Islet precursor cell (in vitro differentiated cells): ENCODE measurements at regions not wholly inside any gene's neighbourhood (a gene's known extent, or its start where the extent isn't known, plus 50 kb on each side); places are given as distances from the start of the nearest gene placed in this dataset.
"Not testable (repeated sequence)": the region's sequence is repeated elsewhere in the genome, so short reads cannot be mapped to it uniquely, and the experiment has no call there.

Source experiments
- DNase-seq: peaks from one replicate; pipeline ENCODE4 v3.0.0-alpha.2; 2018

- DNase-seq = peak; percentile 45
Measured at GRCh38 chr22:23393721-23394320, 186.3 kb downstream of the IGLL1 start.

GRCh38 chr22:23393199-23393598 is 186.9 kb downstream of the IGLL1 start:
- DNase-seq = not testable (repeated sequence)

- DNase-seq = peak; percentile 46
Measured at GRCh38 chr22:23392420-23393121, 187.5 kb downstream of the IGLL1 start.

GRCh38 chr22:23391022-23391421 is 189.1 kb downstream of the IGLL1 start:
- DNase-seq = no peak

- peak; percentile 65 for DNase-seq
Measured at GRCh38 chr22:23389271-23390071, 190.6 kb downstream of the IGLL1 start.

- DNase-seq = no peak
Measured at GRCh38 chr22:23388517-23388890, 191.6 kb downstream of the IGLL1 start.

- DNase-seq = no peak
Measured at GRCh38 chr22:23387827-23388516, 192.1 kb downstream of the IGLL1 start.

- no peak for DNase-seq
Measured at GRCh38 chr22:23386822-23387580, 193.1 kb downstream of the IGLL1 start.

GRCh38 chr22:23385678-23386631 is 194.1 kb downstream of the IGLL1 start:
- peak; percentile 94 for DNase-seq

- no peak for DNase-seq
Measured at GRCh38 chr22:23384923-23385677, 195.0 kb downstream of the IGLL1 start.

GRCh38 chr22:23384431-23384830 is 195.7 kb downstream of the IGLL1 start:
- DNase-seq = no peak

- DNase-seq = peak; percentile 78
Measured at GRCh38 chr22:23383491-23384361, 196.4 kb downstream of the IGLL1 start.

GRCh38 chr22:23382428-23383218 is 197.5 kb downstream of the IGLL1 start:
- no peak for DNase-seq

- no peak for DNase-seq
Measured at GRCh38 chr22:23381661-23382427, 198.2 kb downstream of the IGLL1 start.

GRCh38 chr22:23380911-23381310 is 199.2 kb downstream of the IGLL1 start:
- DNase-seq = no peak

GRCh38 chr22:23380230-23380573 is 199.9 kb downstream of the IGLL1 start:
- no peak for DNase-seq

- not testable (repeated sequence) for DNase-seq
Measured at GRCh38 chr22:23379540-23380229, 199.4 kb downstream of the BCR start.
